ENCODE measurements at regions not wholly inside any gene's neighbourhood (a gene's known extent, or its start where the extent isn't known, plus 50 kb on each side); places are given as distances from the start of the nearest gene placed in this dataset.

- TF ChIP-seq CTCF (IDR thresholded peaks at IDR 0.05) (no peak), POLR2A (IDR thresholded peaks at IDR 0.05) (no peak)
Observed at GRCh38 chr6:14388371-14388770, 270.8 kb downstream of the CD83 start.

Data from upper lobe of left lung (tissue), 4 donors.